Panc1 (cell line): ENCODE measurements at regions not wholly inside any gene's neighbourhood (a gene's known extent, or its start where the extent isn't known, plus 50 kb on each side); places are given as distances from the start of the nearest gene placed in this dataset.

ENCODE experiments used
- CTCF ChIP-seq: fragments of 450-650 bp; IDR thresholded peaks from 2 replicates; pipeline ENCODE4 v1.5.1; 2017; ENCODE audit warnings: mild to moderate bottlenecking
- POLR2AphosphoS5 ChIP-seq: IDR thresholded peaks from 2 replicates; pipeline ENCODE4 v1.6.1; 2012; ENCODE audit warnings: mild to moderate bottlenecking, low read depth, low read length, moderate library complexity
- REST ChIP-seq, 2 experiments: IDR thresholded peaks; 2 replicates each; pipeline ENCODE4 v1.6.1; 2011 to 2012; ENCODE audit warnings: low read depth in 2 of 2, control low read depth in 1 of 2, low read length in 1 of 2, mild to moderate bottlenecking in 1 of 2, moderate library complexity in 1 of 2; ENCODE audit not compliant: insufficient read depth in 1 of 2
- TCF7L2 ChIP-seq: IDR thresholded peaks from 2 replicates; pipeline ENCODE4 v1.6.1; 2011; ENCODE audit warnings: mild to moderate bottlenecking, low read depth, low read length, inconsistent platforms

GRCh38 chr2:67986258-67986657 lies 76.5 kb downstream of the C1D start:
- TF ChIP-seq REST (IDR thresholded peaks at IDR 0.05; ENCODE audit: insufficient read depth in 1 of 2, low read depth in 2 of 2, low read length in 1 of 2) (no peak), CTCF (no peak), TCF7L2 (no peak), POLR2AphosphoS5 (no peak)
